ENCODE measurements at regions not wholly inside any gene's neighbourhood (a gene's known extent, or its start where the extent isn't known, plus 50 kb on each side); places are given as distances from the start of the nearest gene placed in this dataset.

- TF ChIP-seq CTCF (IDR thresholded peaks at IDR 0.05) (no peak), POLR2A (IDR thresholded peaks at IDR 0.05) (no peak)
Measured at GRCh38 chr3:104632521-104632920, 734.2 kb upstream of the ALCAM start.
